ENCODE measurements at regions not wholly inside any gene's neighbourhood (a gene's known extent, or its start where the extent isn't known, plus 50 kb on each side); places are given as distances from the start of the nearest gene placed in this dataset.
A peak's percentile ranks its signal among the peaks of the same experiment; 100 is the strongest.

DNA sequence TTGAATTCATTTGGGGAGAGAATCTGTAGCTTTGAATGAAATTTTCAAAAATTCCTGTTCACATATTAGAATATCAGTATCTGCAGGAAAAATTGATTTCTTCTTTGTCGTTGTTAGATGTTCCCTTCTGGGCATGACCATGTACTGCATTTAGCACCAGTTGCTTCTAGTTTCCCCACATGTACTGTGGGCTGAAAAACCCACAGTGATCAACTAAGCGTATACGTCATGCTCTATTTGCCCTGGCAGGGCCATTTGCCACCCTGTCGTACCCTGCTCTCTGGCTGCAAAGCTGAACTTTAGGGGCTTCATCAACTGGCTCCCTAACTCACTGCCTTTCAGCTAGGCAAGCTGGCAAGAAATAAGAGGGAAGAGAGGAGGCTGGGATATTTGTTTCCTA is 340.7 kb upstream of the TSHZ2 start (continued):
- TF ChIP-seq ZNF263 (CRISPR knock-in tag; IDR thresholded peaks at IDR 0.05) = no peak
- no peak for TF ChIP-seq ZNF883 (CRISPR knock-in tag; IDR thresholded peaks at IDR 0.05; ENCODE audit: not compliant biosample characterization)
- TF ChIP-seq, protein P1, sequence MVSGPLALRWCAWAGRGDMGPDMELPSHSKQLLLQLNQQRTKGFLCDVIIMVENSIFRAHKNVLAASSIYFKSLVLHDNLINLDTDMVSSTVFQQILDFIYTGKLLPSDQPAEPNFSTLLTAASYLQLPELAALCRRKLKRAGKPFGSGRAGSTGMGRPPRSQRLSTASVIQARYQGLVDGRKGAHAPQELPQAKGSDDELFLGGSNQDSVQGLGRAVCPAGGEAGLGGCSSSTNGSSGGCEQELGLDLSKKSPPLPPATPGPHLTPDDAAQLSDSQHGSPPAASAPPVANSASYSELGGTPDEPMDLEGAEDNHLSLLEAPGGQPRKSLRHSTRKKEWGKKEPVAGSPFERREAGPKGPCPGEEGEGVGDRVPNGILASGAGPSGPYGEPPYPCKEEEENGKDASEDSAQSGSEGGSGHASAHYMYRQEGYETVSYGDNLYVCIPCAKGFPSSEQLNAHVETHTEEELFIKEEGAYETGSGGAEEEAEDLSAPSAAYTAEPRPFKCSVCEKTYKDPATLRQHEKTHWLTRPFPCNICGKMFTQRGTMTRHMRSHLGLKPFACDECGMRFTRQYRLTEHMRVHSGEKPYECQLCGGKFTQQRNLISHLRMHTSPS (CRISPR knock-in tag; IDR thresholded peaks at IDR 0.05; ENCODE audit: low read depth) = no peak
- no peak for TF ChIP-seq KLF16 (CRISPR knock-in tag; IDR thresholded peaks at IDR 0.05)
- TF ChIP-seq SOX13 (IDR thresholded peaks at IDR 0.05) = no peak
- TF ChIP-seq SOX13 (CRISPR knock-in tag; conservative IDR thresholded peaks at IDR 0.05 in 1 of 2, IDR thresholded peaks at IDR 0.05 in 1 of 2) = no peak

DNA sequence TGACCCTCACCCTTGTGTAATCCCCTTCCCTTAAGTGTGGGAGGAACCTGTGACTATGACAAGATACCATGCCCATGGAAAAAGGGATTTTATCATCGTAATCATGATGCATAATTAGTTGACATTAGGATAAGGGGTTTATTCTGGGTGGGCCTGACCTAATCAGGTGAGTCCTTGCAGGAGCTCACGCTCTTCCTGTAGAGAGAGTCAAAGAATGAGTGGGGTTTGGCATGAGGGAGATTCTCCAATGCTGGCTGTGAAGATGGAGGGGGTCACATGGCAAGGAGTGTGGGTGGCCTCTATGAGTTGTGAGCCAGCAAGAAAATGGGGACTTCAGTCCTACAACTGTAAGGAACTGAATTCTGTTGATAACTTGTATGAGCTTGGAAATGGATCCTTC is 342.0 kb upstream of the TSHZ2 start:
- Histone ChIP-seq H3K9me3 (ENCODE audit: low read length) (peaks cover 34% of the 10 kb centered on the region), H3K79me2 (ENCODE audit: insufficient read depth, low read length) (no peaks in the 10 kb centered on the region), H3K36me3 (replicated peaks in 1 of 2; ENCODE audit: control insufficient read depth in 1 of 2, insufficient read depth in 2 of 2, low read length in 2 of 2) (no peaks in the 10 kb centered on the region), H2AFZ (ENCODE audit: low read length) (no peak overlapping the region), H3K4me1 (ENCODE audit: insufficient read depth, low read length) (no peaks in the 10 kb centered on the region), H3K4me2 (ENCODE audit: low read depth, low read length) (no peak overlapping the region), H3K27me3 (ENCODE audit: control insufficient read depth in 1 of 2, insufficient read depth in 2 of 2, low read length in 2 of 2) (no peaks in the 10 kb centered on the region), H3K9ac (ENCODE audit: insufficient read depth, low read depth, low read length) (no peak overlapping the region), H4K20me1 (ENCODE audit: insufficient read depth, low read length) (no peaks in the 10 kb centered on the region), H3K4me3 (replicated peaks in 1 of 3; ENCODE audit: insufficient read depth in 1 of 3, low read depth in 2 of 3, low read length in 3 of 3) (no peak overlapping the region), H3K27ac (ENCODE audit: extremely low read length, insufficient read depth, low read length) (no peak overlapping the region)
- BruUV-seq (replicated peaks) = no TSS peak
- 2% methylated on average over 2 of the region's 2 CpGs for WGBS (ENCODE audit: low lambda C conversion rate)
- ChIA-PET CTCF (ENCODE audit: low intra/inter-chr PET ratio, low total read pairs) (no interaction called here), POLR2A (no interaction called here)
- DNase-seq (ENCODE audit: low spot score) (no peak), ATAC-seq (no peak), FAIRE-seq (no peak)
- TF ChIP-seq ZNF543 (CRISPR knock-in tag; IDR thresholded peaks at IDR 0.05) = peak; percentile 93
- no peak for TF ChIP-seq ZFP41 (CRISPR knock-in tag; IDR thresholded peaks at IDR 0.05; ENCODE audit: borderline replicate concordance)
- in situ Hi-C loops (cut with HindIII; ENCODE audit: extremely low pct_ligation_motif_present, low pct_unique_long_range_greater_than_20kb) = no loop called here
- intact Hi-C loops (cut with micrococcal nuclease; ENCODE audit: unreplicated experiment) = no loop called here
